ENCODE measurements at regions not wholly inside any gene's neighbourhood (a gene's known extent, or its start where the extent isn't known, plus 50 kb on each side); places are given as distances from the start of the nearest gene placed in this dataset.

DNA sequence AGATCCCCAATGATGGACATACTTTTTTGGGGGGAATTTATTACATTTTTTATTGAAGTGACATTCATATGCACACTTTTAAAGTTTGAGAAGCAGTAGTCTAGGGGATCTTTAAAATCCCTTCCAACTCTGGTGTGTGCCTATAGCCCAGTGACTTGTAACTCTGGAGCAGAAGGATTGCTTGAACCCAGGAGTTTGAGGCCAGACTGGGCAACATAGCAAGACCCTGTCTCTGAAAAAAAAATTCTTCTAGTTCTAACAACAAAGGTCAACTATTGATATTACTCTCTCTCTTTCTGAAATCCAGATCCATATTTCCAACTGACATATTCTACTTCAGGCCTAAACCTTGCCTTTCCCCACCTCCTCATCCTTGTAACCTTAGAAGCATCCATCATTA lies 148.2 kb upstream of the SPRY4 start:
- DNase-seq: no peak

DNA sequence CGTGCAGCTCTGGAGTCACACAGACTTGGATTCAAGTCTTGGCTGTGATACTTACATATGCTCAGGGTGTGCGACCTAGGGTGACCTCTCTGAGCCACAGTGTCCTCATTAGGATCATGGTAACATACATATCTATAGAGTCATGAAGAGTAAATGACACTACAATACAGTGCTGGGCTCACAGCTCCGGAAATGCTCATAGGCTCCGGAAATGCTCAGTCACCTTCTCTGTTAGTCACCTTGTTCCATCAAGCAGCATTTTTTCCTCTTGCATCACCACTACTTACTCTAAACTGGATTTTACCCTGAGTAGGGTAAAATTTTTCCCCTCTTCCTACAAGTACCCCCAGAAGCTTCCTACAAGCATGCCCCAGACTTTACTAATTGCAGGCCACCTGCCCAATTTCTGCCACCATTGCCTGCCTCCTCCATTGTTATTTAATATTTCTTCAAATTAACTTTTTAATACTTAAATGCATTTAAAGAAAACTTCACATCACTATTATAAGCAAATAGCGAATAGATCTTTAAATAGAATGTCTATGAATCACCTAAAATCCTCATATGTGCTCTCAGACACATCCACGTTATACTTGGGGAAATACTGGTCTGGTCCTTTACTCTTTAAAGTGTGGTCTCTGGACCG lies 147.6 kb upstream of the SPRY4 start:
- no peak for DNase-seq

GRCh38 chr5:142466195-142466971 lies 141.6 kb upstream of the SPRY4 start:
- DNase-seq: no peak

- no peak for DNase-seq
Observed at GRCh38 chr5:142465476-142465875, 140.7 kb upstream of the SPRY4 start.

GRCh38 chr5:142463904-142464303 lies 139.1 kb upstream of the SPRY4 start:
- no peak for DNase-seq

GRCh38 chr5:142461028-142461590 lies 136.3 kb upstream of the SPRY4 start:
- no peak for DNase-seq

- DNase-seq: no peak
Observed at GRCh38 chr5:142459209-142459608, 134.4 kb upstream of the SPRY4 start.

- no peak for DNase-seq
Observed at GRCh38 chr5:142455856-142456255, 131.0 kb upstream of the SPRY4 start.

DNA sequence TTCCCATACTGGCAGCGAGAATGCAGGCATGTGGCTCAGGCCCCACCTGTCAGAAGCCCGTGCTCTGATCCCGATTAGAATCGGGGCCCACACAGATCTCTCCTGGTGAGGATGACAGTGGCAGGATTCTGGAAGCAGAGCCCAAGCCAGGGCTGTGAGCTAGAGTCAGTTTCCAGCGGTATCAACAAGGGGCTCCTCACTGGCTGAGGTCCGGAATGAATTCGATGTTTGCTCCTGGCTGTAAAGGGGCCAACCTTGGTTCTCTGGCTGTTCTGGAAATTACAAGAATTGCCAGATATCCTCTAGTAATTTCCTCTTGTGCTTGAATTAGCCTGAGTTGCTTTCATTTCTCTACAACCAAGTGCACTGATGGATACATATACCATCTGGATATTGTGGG lies 129.1 kb upstream of the SPRY4 start:
- no peak for DNase-seq

DNA sequence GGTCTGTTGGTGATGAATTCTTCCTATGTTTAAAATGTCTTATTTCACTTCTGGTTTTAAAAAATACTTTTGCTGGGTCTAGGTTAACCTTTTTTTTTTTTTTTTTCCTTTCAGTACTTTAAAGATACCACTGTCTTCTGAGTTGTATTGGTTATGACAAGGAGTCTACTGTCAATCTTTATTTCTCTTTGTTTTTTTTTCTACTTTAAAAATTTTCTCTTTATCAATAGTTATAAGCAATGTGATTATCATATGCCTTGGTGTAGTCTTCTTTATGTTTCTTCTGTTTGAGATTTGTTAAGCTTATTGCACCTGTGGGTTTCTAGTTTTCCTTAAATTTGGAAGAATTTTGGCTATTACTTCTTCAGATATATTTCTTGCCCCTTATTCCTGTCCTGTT lies 125.6 kb upstream of the SPRY4 start:
- DNase-seq: no peak

GRCh38 chr5:142447887-142448286 lies 123.1 kb upstream of the SPRY4 start:
- no peak for DNase-seq

- DNase-seq: no peak
Observed at GRCh38 chr5:142446960-142447279, 122.1 kb upstream of the SPRY4 start.

GRCh38 chr5:142446131-142446959 lies 121.5 kb upstream of the SPRY4 start:
- no peak for DNase-seq

- DNase-seq: no peak
Observed at GRCh38 chr5:142445266-142445665, 120.4 kb upstream of the SPRY4 start.

DNA sequence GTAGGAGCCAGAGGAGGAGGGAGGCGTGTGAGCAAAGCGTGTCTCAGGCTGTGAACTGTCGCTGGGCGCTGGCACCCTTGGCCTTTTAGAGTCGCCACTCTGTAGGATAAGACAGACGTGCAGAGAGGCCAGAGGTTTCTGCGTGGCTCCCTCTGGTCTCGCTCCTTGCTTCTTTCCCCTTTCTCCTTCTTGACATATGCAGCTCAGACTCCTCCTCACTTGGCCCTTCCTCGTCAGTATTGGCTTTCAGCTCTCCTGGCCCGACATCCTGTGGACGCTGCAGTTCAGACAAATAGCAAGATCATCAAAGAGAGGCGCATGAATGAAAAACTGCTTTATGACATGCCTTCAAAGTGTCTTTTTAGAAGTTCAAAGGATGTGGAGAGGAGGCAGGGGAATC lies 116.8 kb upstream of the SPRY4 start:
- DNase-seq: no peak

DNA sequence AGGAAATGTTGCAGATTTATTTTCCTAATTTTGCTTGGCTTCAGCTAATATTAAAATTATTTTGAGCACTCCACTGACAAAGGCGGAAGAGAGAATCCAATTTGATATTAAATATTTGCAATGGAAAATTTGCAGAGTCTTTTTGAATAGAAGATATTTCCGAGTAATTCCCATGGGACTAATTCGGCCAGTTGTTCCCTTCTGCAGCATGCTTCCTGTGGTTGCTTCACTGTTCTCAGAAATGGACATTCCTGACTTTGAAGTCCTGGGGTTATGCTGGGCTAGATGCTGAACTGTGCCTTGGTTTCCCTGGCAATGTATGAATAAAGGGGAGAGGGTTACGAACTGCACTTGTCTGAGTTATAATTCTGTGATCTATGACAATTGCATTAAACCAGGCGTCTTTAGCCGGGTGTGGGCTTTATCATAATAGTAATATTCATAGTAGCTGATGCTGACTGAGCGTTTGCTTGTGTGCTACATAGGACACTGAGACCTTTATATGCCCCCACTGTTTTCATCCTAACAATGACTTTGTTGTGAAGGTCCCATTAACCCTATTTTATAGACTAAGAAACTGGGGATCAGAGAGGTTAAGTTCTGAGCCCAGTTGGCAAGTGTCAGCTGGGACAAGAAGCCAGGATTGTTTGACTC lies 114.5 kb upstream of the SPRY4 start:
- DNase-seq: no peak

- no peak for DNase-seq
Observed at GRCh38 chr5:142438573-142438972, 113.8 kb upstream of the SPRY4 start.

DNA sequence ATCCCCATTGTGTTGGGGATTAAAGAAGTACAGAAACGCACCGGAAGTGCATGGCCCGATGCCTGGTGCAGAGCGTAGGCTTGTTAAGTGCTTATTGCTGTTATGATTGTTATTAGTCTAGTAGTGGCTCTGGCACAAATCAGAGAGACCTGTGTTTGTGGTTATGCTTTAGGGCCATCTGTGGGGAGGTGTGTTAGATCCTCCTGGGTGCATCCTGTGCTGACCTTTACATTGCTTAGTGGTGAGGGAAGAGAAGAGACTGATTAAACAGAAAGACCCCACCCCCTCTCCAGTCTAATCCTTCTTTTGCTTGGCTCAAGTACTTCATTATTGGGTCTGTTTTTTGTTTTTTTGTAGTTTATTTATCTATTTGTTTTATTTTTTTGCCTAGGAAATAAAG lies 112.7 kb upstream of the SPRY4 start:
- no peak for DNase-seq

DNA sequence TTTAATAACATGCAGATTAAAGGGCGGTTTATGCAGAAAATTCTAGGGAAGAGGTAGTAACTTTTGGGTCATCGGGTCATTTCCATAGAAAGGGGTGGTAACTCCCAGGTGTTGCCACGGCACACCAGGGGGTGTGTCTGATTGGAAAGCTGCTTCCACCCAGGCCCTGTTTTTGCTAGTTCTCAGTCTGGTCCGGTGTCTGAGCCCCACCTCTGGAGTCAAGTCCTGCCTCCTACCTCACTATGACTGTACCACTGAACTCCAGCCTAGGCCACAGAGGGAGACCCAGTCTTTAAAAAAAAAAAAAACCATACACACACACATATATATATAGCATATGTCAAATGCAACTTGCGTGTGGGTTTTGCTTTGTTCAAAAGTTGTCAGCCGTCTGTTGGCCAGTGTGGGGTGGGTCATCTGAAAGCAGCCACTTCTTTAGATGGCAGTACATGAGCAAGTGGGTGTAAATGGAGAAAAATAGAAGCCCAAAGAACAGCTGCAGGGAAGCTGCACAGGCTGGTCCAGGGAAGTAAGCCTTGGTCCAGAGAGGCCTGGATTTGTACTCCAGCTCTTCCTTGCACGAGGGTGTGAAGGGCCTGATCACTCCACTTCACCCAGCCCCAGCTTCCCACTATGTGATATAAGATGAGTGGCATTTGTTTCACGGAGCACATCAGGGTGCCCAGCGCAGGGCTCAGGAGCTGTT lies 110.7 kb upstream of the SPRY4 start:
- DNase-seq: no peak

GRCh38 chr5:142434322-142434612 lies 109.4 kb upstream of the SPRY4 start:
- DNase-seq: no peak

- DNase-seq: no peak
Observed at GRCh38 chr5:142433526-142434321, 108.9 kb upstream of the SPRY4 start.

GRCh38 chr5:142432961-142433360 lies 108.1 kb upstream of the SPRY4 start:
- DNase-seq: no peak
